ENCODE measurements at regions not wholly inside any gene's neighbourhood (a gene's known extent, or its start where the extent isn't known, plus 50 kb on each side); places are given as distances from the start of the nearest gene placed in this dataset.

GRCh38 chr12:75837700-75838099 lies 193.9 kb downstream of the PHLDA1 start (continued):
- TF ChIP-seq SMAD4 (CRISPR knock-in tag; conservative IDR thresholded peaks at IDR 0.05), result peak; percentile 52; the same call in 1 of the 2 replicates
- no peak for TF ChIP-seq ZNF740 (CRISPR knock-in tag; IDR thresholded peaks at IDR 0.05)
- TF ChIP-seq ZNF740 (tag; IDR thresholded peaks at IDR 0.05), result no peak
- TF ChIP-seq FOXM1 (IDR thresholded peaks at IDR 0.05; ENCODE audit: low read depth), result peak; percentile 47; the same call in 1 of the 2 replicates
- TF ChIP-seq FOXM1 (CRISPR knock-in tag; IDR thresholded peaks at IDR 0.05; ENCODE audit: low read depth), result no peak
- TF ChIP-seq ZNF24 (IDR thresholded peaks at IDR 0.05), result 0 out of 2 replicates have a peak, but pooled peaks have one; percentile 30
- TF ChIP-seq ARID2 (IDR thresholded peaks at IDR 0.05), result no peak
- peak; percentile 8; the same call in 1 of the 2 replicates for TF ChIP-seq MECOM (CRISPR knock-in tag; IDR thresholded peaks at IDR 0.05)
- peak in 1 of 2 experiments; percentile 12; a peak in 1 of 4 replicates for TF ChIP-seq RAD21 (CRISPR knock-in tag; conservative IDR thresholded peaks at IDR 0.05 in 1 of 2, IDR thresholded peaks at IDR 0.05 in 1 of 2)
- TF ChIP-seq CEBPG (CRISPR knock-in tag; IDR thresholded peaks at IDR 0.05), result no peak
- peak in 1 of 2 experiments; percentile 30; a peak in 1 of 4 replicates for TF ChIP-seq CEBPG (tag; conservative IDR thresholded peaks at IDR 0.05 in 1 of 2, IDR thresholded peaks at IDR 0.05 in 1 of 2)
- peak; percentile 71; the same call in 1 of the 2 replicates for TF ChIP-seq ZNF395 (CRISPR knock-in tag; IDR thresholded peaks at IDR 0.05)
- TF ChIP-seq PML (IDR thresholded peaks at IDR 0.05; ENCODE audit: low read length), result 0 out of 2 replicates have a peak, but pooled peaks have one; percentile 45
- TF ChIP-seq CBFA2T2 (conservative IDR thresholded peaks at IDR 0.05), result peak; percentile 89
- peak; percentile 97 for TF ChIP-seq TFAP4 (CRISPR knock-in tag; IDR thresholded peaks at IDR 0.05; ENCODE audit: borderline replicate concordance)
- peak; percentile 54 for TF ChIP-seq DACH1 (IDR thresholded peaks at IDR 0.05; ENCODE audit: partially characterized antibody)
- TF ChIP-seq ZBTB11 (CRISPR knock-in tag; IDR thresholded peaks at IDR 0.05), result peak in 1 of 3 experiments; percentile 44; a peak in 1 of 6 replicates
- TF ChIP-seq DMBX1 (CRISPR knock-in tag; IDR thresholded peaks at IDR 0.05; ENCODE audit: borderline replicate concordance), result peak; percentile 74; the same call in 1 of the 2 replicates
- TF ChIP-seq MTA2 (IDR thresholded peaks at IDR 0.05; ENCODE audit: low read depth), result peak; percentile 80
- TF ChIP-seq TCF3 (CRISPR knock-in tag; IDR thresholded peaks at IDR 0.05), result peak; percentile 97
- peak; percentile 53; the same call in 1 of the 2 replicates for TF ChIP-seq CEBPB (tag; IDR thresholded peaks at IDR 0.05)
- peak; percentile 91 for TF ChIP-seq CBFA2T3 (IDR thresholded peaks at IDR 0.05)
- peak; percentile 61 for TF ChIP-seq POLR2AphosphoS5 (IDR thresholded peaks at IDR 0.05; ENCODE audit: control insufficient read depth, insufficient read depth, low read depth, low read length)
